Right lobe of liver (tissue), 4 donors: ENCODE measurements at regions not wholly inside any gene's neighbourhood (a gene's known extent, or its start where the extent isn't known, plus 50 kb on each side); places are given as distances from the start of the nearest gene placed in this dataset.

ENCODE experiments used
- POLR2A ChIP-seq: fragments of 450-650 bp; IDR thresholded peaks from one replicate; pipeline ENCODE4 v1.6.1; 2017; ENCODE audit warnings: antibody characterized with exemption, mild to moderate bottlenecking
- TF ChIP-seq, protein P1 (sequence below), 4 donors: fragments of 200-600 bp in 3 of 4; fragments of 450-650 bp in 1 of 4; IDR thresholded peaks; one replicate each; pipeline versions ENCODE4 v1.5.1 to v1.8.0; 2016 to 2022; ENCODE audit warnings: antibody characterized with exemption in 4 of 4, mild to moderate bottlenecking in 2 of 4
- donor health status: DM: no; HTN: no; CAD: no.
- donor health status: DM: no; HTN: no; CAD: no.
- donor health status: DM: no; HTN: yes; CAD: no.

DNA sequence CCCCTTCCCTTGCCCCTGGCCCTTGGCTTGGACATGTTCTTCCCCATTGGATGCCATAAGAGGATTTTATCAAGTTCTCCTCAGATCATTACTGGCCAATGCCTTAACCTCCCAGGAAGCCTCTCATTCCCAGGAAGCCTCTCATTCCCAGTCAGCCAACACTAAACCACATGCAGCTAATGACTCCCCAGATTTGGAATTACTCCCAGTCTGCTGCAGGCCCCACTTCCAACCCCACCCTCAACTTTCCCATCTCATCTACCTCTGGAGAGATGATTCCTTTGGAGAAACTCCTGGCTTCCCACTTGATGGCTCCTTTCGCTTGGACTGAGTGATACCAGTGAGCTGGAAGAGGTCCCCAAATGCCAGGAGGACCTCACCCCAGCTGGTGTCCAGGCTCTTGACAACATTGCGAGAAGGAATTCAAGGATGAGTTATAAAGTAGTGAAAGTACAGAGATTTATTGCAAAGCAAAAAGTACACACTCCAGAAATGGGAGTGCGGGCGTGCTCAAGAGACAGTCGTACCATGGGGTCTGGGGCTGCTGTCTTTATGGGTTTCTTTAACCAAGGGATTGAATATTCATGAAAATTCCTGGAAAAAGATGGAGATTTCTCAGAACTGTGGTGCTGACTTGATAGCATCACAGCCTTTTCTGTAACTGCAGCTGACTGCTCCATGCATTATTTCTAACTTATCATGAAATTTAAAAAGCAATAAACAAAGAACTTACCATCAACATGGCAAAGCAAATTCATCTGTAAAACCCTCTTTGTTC lies 117.2 kb upstream of the ADCY1 start:
- TF ChIP-seq POLR2A = no peak
- TF ChIP-seq, protein P1, sequence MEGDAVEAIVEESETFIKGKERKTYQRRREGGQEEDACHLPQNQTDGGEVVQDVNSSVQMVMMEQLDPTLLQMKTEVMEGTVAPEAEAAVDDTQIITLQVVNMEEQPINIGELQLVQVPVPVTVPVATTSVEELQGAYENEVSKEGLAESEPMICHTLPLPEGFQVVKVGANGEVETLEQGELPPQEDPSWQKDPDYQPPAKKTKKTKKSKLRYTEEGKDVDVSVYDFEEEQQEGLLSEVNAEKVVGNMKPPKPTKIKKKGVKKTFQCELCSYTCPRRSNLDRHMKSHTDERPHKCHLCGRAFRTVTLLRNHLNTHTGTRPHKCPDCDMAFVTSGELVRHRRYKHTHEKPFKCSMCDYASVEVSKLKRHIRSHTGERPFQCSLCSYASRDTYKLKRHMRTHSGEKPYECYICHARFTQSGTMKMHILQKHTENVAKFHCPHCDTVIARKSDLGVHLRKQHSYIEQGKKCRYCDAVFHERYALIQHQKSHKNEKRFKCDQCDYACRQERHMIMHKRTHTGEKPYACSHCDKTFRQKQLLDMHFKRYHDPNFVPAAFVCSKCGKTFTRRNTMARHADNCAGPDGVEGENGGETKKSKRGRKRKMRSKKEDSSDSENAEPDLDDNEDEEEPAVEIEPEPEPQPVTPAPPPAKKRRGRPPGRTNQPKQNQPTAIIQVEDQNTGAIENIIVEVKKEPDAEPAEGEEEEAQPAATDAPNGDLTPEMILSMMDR (IDR thresholded peaks at IDR 0.05) = no peak
